ENCODE measurements at regions not wholly inside any gene's neighbourhood (a gene's known extent, or its start where the extent isn't known, plus 50 kb on each side); places are given as distances from the start of the nearest gene placed in this dataset.

DNA sequence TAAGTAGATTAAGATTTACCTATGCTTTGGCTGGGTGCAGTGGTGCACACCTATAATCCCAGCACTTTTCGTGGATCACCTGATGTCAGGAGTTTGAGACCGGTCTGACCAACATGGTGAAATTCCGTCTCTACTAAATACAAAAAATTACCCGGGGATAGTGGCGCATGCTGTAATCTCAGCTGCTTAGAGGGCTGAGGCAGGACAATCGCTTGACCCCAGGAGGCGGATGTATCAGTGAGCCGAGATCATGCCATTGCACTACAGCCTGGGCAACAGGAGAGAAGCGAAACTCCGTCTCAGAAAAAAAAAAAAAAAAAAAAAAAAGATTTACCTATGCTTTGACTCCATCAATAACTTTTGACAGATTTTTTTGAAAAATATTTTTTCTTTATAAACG lies 267.1 kb upstream of the SEMA6A start:
- ATAC-seq (no peak), DNase-seq (ENCODE audit: low spot score in 2 of 2) (no peak)
- H3K36me3 Mint-ChIP-seq = no peaks in the 10 kb centered on the region
- no peak overlapping the region for H3K27ac Mint-ChIP-seq
- H3K9me3 Mint-ChIP-seq = peaks cover 0 to 3% of the 10 kb centered on the region in 2 donors

DNA sequence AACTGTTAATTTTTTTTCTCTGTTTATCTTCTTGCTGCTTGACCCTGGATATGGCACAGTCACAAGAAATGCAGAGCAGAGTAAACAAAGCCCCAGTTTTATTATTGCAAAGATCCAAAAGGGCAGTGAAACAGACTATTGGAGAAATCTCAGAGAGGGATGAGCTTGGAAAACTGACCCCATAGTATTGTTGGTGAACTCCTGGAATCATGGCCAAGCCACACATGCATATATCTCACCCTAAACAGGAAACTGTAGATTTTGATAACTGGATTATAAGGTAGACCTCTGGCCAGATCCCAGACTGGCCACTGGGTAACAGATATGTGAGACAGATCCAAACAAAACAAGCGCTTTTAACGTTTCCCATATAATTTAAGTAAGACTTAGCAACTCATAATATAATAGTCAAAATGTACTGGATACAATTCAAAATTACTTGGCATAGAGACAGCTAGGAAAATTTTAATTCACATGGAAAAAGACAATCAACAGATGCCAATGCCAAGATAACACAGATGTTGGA lies 263.5 kb upstream of the SEMA6A start:
- DNase-seq (ENCODE audit: low spot score in 2 of 2) (no peak), ATAC-seq (no peak)
- H3K27ac Mint-ChIP-seq = no peak overlapping the region
- H3K9me3 Mint-ChIP-seq = no peaks in the 10 kb centered on the region
- no peaks in the 10 kb centered on the region for H3K36me3 Mint-ChIP-seq

DNA sequence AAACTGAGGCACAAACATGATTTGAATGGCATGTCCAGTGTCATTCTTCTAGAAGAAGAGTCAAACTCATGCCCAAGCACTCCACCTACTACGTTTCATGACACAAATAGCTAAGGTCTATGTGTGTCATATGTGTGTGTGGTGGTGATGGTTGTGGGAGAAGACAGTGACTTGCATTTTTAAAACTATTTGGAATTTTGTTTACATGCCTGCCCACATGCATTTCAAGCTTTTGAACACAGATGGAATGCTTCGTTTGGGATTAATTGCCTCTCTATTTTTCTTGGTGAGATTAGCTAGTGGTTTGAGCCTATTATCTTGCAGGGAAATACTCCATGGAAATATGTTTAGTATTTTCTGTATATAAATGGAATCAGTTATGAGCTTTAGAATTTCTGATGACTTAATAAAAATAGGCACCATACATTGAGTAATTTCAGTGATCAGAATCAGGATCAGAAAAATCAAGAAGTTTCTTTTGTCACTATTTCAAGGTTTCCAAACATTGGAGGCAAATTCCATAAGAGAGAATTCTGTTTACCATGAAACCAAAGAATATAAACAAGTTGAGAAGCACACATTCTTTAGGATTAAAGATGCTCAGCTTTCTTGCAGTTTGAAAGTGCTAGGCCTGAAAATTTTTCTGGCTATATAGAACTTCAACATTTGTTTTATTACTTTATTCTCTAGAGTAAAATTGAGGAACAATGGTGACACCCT lies 260.3 kb upstream of the SEMA6A start:
- no peak overlapping the region for H3K27ac Mint-ChIP-seq
- no peaks in the 10 kb centered on the region for H3K9me3 Mint-ChIP-seq
- H3K36me3 Mint-ChIP-seq = no peaks in the 10 kb centered on the region
- no peak for ATAC-seq
- no peak for DNase-seq (ENCODE audit: low spot score in 2 of 2)

DNA sequence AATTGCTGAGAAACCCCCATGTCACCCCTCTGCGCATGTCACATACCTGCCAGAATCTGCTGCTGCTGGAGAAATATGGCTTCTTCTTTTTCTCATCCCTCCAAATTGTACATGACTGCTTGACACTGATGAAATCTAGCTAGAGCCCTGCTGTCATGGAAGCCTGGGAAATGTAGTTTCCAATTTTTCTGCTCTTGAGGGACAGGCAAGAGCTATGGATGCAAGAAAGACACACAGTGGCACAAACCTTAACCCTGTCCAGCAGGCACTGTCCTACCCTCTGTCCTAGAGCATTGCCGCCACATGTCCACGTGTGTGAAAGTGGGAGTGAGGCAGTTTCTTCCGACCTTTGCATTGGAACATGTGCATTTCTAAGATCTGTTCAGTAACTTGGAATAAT lies 255.5 kb upstream of the SEMA6A start:
- ATAC-seq (no peak), DNase-seq (ENCODE audit: low spot score in 2 of 2) (no peak)
- Mint-ChIP-seq H3K27ac (no peak overlapping the region), H3K9me3 (no peaks in the 10 kb centered on the region), H3K36me3 (no peaks in the 10 kb centered on the region)

DNA sequence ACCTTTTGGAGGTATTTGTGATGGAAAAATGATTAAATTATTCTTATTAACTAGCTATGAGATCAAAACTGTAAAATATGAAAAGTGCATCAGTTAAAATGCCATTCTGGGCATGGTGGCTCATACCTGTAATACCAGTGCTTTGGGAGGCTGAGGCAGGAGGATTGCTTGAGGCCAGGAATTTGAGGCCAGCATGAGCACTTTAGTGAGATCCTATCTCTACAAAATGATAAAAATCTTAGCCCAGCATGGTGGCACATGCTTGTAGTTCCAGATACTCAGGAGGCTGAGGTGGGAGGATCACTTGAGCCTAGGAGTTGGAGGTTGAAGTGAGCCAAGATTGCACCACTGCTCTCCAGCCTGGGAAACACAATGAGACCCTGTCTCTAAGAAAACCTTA lies 252.5 kb upstream of the SEMA6A start:
- ATAC-seq = no peak

DNA sequence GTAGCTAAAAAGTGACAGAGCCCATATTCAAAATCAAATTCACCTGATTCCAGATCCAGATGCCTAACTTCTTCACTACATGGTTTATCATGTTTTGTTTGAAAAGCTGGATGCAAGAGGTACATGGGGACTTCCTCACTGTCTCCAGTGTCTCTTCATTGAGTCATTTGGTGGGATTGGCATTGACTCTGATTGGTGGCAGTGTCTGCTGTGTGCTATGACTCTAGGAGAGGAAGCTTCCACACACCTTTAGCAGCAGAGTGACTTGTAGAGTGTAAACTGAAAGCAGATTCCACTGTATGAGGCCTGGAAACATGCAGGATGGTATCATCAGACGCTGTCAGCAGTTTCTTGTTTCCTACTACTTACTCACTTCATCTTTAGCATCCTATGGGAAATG lies 250.9 kb upstream of the SEMA6A start:
- ATAC-seq (no peak), DNase-seq (ENCODE audit: low spot score in 2 of 2) (no peak)
- no peaks in the 10 kb centered on the region for H3K36me3 Mint-ChIP-seq
- no peak overlapping the region for H3K27ac Mint-ChIP-seq
- no peaks in the 10 kb centered on the region for H3K9me3 Mint-ChIP-seq

More for the DNA sequence above, 252.5 kb upstream of the SEMA6A start:
- no peak for DNase-seq (ENCODE audit: low spot score in 2 of 2)
- H3K36me3 Mint-ChIP-seq = no peaks in the 10 kb centered on the region
- H3K9me3 Mint-ChIP-seq = no peaks in the 10 kb centered on the region
- no peak overlapping the region for H3K27ac Mint-ChIP-seq

DNA sequence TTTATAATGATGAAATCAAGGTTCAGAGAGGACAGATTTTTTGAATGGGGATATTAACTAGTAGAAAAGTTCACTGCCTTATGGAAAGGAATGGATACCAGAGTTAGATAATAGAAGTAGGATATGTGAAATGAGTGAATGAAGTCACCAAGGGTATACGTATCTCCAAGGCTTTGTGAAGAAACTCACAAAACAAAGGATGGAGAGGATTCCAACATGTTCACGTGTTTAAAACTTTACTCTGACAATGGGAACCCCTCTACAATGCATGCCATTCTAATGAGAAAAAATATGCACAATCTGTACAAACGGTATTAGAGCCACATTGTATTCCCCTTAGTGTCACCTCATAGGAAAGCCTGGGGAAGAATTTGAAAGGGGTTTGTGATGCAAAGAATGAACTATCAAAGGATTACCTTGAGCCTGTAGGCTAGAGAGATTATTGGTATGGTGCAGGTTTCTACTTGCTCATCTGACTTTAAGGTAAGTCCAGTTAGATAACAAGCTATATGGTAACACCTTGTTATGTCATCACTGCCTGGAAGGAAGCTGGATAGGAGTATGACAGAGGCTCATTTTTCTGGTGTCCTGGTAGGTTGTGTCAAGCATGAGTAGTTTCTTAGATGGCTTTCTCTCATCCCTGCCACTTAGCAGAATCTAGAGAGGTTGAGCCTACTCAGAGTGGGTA lies 250.3 kb upstream of the SEMA6A start:
- no peak for DNase-seq (ENCODE audit: low spot score in 2 of 2)
- ATAC-seq = no peak
- H3K9me3 Mint-ChIP-seq = no peaks in the 10 kb centered on the region
- no peak overlapping the region for H3K27ac Mint-ChIP-seq
- H3K36me3 Mint-ChIP-seq = no peaks in the 10 kb centered on the region

DNA sequence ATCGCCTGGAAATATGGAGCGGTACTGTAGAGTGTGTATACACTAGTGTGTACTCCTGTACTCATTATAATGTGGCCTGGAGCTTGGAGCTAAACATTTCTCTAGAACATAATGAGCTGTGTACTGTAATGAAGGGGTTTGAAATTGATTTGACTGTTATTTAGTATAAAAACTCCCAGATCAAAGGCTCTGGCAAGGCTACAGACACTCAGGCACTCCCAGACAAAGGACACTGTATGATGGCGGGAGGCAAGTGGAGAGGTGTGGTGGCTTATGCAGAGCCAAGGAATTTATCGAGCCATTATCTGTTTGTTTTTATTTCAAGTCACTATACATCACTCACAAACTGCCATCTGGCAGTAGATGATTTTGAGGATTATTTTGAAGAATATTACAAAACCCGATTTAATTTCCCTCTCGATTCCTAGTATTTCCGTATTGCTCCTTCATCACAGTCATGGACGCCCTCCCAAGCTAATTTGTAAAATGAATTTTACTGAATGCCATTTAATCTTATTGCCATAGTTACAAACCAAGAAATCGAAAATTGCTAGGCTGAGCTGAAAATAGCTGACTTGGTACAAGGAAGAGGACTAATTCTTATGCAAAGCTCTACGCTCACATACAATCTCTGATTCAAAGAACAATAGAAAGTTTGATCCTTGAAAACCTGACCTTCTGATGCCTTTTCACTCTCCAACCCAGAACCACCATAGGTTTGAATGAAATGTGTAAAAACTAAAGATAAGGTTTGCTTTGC lies 240.2 kb upstream of the SEMA6A start:
- Mint-ChIP-seq H3K27ac (no peak overlapping the region), H3K36me3 (no peaks in the 10 kb centered on the region), H3K9me3 (peaks cover 6 to 7% of the 10 kb centered on the region in 2 donors)
- DNase-seq (ENCODE audit: low spot score in 2 of 2) (no peak), ATAC-seq (no peak)

DNA sequence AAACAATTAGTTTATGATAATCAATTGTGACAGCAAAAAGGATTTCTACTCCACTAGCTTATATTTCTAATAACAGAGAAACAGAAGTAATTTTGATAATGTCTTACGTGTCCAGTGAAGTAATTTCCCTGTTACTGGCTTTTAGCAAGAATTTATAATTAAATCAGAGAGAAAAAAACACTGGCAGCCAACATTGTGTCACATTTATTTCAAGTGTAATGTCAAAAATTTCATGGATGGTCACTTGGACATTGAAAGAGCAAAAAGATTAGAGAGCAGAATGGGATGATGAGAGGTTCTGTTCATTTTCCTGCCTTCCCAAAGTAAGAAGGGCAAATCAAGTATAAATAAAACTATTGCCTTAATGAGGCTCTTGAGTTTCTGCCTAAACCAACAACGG lies 239.3 kb upstream of the SEMA6A start:
- H3K36me3 Mint-ChIP-seq = no peaks in the 10 kb centered on the region
- no peak overlapping the region for H3K27ac Mint-ChIP-seq

DNA sequence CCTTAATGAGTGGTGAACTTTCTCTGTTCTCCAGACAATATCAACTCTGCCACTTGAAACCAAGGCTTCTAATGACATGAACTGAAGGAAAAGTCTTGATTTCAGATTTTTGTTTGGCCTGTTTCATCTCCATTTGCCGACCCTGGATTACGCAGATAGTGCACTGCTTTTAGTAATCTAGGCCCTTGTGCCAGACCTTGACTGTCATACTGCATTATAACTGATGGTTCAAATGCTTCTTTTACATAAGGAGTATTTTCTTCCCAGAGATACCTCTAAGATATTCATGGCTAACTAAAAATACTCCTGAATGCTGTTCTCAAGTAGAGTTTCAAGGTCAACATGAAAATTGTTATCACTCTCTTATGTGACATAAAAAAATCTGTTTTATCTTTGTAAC lies 238.7 kb upstream of the SEMA6A start:
- no peak for ATAC-seq
- no peaks in the 10 kb centered on the region for H3K36me3 Mint-ChIP-seq
- H3K9me3 Mint-ChIP-seq = peaks cover 6 to 7% of the 10 kb centered on the region in 2 donors
- no peak overlapping the region for H3K27ac Mint-ChIP-seq
- no peak for DNase-seq (ENCODE audit: low spot score in 2 of 2)

More for the DNA sequence above, 239.3 kb upstream of the SEMA6A start:
- ATAC-seq (no peak), DNase-seq (ENCODE audit: low spot score in 2 of 2) (no peak)
- H3K9me3 Mint-ChIP-seq = peaks cover 6 to 7% of the 10 kb centered on the region in 2 donors

DNA sequence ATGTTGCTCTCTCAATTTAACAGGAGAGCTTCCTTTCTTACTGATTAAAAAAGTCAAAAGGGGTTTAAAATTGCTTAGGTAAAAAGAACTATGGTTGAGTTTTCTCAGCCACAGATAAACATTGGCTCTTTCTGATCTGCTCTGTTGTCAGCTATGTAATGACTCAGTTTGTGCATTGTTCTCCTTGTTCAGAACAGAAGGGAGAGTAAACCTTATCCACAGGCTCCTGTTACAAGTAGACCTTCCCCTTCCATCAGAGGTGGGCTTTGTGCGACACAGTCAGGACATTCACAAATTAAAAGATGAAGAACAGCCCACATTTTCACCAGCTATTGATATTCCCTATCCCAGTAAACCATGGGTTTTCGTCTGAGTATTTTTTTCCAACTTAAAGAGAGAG lies 236.3 kb upstream of the SEMA6A start:
- DNase-seq (ENCODE audit: low spot score in 2 of 2) (no peak), ATAC-seq (no peak)
- peaks cover 0 to 3% of the 10 kb centered on the region in 2 donors for H3K9me3 Mint-ChIP-seq
- H3K36me3 Mint-ChIP-seq = no peaks in the 10 kb centered on the region
- no peak overlapping the region for H3K27ac Mint-ChIP-seq

DNA sequence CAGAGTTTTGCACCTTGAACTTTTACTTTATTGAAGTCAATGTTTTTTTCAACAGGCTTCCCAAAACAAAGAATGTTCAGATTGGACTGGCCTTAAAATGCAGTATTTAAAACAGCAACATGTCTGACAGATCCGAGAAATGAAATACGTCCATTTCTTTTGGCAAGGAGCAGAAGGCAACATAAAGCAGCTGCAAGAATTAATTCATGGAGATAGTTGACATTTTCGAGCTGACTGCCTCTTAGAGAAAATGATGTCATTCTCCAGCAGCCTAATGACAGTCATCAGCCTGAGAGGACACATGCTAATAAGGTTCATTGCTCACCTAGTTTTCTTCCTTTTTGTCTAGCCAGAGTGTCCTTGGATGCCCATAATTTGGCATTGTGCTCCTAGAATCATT lies 232.2 kb upstream of the SEMA6A start:
- Mint-ChIP-seq H3K36me3 (no peaks in the 10 kb centered on the region), H3K27ac (no peak overlapping the region), H3K9me3 (peaks cover 0 to 3% of the 10 kb centered on the region in 2 donors)
- ATAC-seq (no peak), DNase-seq (ENCODE audit: low spot score in 2 of 2) (no peak)

DNA sequence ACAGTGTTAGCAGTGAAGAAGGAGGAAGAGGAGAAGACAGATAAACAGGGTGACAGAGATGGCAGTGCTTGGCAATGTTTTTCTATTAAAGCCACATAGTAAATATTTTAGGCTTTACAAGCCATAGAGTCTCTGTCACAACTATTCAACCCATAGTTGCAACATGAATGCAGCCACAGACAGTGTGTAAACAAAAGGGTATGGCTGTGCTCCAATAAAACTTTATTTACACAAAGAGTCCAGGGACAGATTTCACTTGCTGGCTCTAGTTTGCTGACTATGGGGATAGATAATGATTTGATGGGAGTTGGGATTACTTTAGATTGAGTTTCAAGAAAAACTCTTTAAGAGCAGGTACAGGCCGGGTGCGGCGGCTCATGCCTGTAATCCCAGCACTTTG lies 224.8 kb upstream of the SEMA6A start:
- DNase-seq (ENCODE audit: low spot score in 2 of 2) (no peak), ATAC-seq (no peak)
- H3K27ac Mint-ChIP-seq = no peak overlapping the region
- no peaks in the 10 kb centered on the region for H3K36me3 Mint-ChIP-seq
- peaks cover 5 to 9% of the 10 kb centered on the region in 2 donors for H3K9me3 Mint-ChIP-seq

DNA sequence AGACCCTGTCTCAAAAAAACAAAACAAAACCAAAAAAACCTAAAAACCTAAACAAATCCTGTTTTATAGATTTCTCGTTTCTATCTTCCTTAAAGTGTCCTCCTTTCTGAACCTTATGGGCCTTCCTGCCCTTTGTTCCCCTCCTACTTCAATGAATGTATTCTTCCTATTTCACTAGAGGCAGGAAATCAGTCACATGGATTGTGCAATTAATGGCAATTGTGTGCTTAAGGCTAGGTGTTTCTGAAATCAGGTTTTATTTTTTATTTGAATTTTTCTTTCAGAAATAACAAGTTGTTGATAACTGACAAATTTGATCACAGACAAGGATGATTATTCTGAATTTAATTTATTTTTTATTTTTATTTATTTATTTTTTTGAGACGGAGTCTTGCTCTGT lies 220.6 kb upstream of the SEMA6A start:
- Mint-ChIP-seq H3K27ac (no peak overlapping the region), H3K9me3 (peaks cover 0 to 6% of the 10 kb centered on the region in 2 donors), H3K36me3 (no peaks in the 10 kb centered on the region)
- ATAC-seq = no peak
- no peak for DNase-seq (ENCODE audit: low spot score in 2 of 2)

DNA sequence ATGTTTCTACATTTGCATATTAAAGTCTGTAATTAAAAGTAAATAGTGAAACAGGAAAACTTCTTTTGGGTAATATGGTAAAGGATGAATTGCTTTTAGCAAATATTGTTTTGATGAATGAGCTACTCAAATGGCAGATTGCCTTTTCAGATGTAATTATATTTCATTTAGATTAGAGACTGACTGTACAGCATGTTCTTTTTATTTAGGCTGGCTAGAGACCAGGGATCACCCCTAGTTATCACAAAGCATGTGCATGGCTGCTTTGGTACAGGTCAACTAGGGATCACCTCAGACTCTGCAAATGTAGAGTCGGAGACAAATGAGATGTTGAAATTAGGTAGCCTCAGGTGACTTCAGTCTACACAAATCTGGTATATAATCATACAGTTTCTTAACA lies 214.9 kb upstream of the SEMA6A start:
- ATAC-seq = no peak
- Mint-ChIP-seq H3K9me3 (no peaks in the 10 kb centered on the region), H3K36me3 (no peaks in the 10 kb centered on the region), H3K27ac (no peak overlapping the region)
- no peak for DNase-seq (ENCODE audit: low spot score in 2 of 2)

DNA sequence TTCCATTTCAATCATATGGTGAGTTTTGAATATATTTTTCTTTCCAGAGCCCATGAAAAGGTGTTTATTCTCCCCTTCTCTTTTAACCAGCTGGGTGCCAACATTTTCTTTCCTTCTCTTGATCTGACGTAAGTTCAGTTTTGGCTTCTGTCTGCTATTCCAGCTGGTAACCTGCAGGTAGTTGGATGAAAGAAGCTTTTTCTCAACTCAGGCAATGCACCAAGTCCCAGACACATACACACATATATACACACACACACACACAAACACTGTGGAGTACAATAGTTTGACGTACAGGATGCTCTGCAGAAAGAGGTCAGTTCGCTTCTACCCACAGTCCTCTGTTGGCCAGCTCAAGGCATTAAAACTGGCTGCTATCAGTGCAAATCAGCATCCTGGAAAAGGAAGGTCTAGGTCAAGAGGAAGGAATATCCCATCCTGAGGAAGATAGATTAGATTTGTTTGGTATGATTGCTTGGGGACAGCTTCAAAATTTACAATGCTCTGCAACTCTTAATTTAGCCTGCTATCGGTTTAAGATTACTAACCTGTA lies 214.3 kb upstream of the SEMA6A start:
- ATAC-seq = no peak
- peaks cover 0 to under 1% of the 10 kb centered on the region in 2 donors for H3K9me3 Mint-ChIP-seq
- no peaks in the 10 kb centered on the region for H3K36me3 Mint-ChIP-seq
- H3K27ac Mint-ChIP-seq = no peak overlapping the region
- DNase-seq (ENCODE audit: low spot score in 2 of 2) = no peak

DNA sequence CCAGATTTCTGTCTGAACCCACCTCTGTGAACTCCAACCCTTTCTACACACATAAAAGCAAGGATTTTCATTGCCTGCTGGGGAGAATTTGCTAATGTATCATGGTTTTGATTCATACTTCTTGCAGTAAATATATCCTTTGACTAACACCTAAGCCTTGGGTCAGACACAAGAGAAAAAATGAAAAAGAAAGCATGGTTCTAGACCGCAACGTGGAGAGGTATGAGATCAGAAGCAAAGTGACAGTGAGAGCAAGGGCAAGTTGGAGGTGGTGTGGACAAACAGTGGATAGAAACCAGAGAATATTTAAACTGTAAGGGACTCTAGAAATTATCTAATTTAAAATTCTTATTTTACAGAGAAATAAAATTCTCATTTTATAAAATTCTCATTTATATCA lies 212.9 kb upstream of the SEMA6A start:
- Mint-ChIP-seq H3K9me3 (peaks cover 0 to 4% of the 10 kb centered on the region in 2 donors), H3K27ac (no peak overlapping the region), H3K36me3 (no peaks in the 10 kb centered on the region)
- ATAC-seq = no peak
- DNase-seq (ENCODE audit: low spot score in 2 of 2) = no peak

Measured in activated naive CD4-positive, alpha-beta T cell treated with anti-CD3 and anti-CD28 coated beads, Interleukin-2, amount 50 U/mL, for 72 hours (primary cell).